H1 (cell line): ENCODE measurements at regions not wholly inside any gene's neighbourhood (a gene's known extent, or its start where the extent isn't known, plus 50 kb on each side); places are given as distances from the start of the nearest gene placed in this dataset.

Experiments used
- CEBPB ChIP-seq: IDR thresholded peaks from 2 replicates; pipeline ENCODE4 v1.6.1; 2012; ENCODE audit warnings: low read depth, low read length
- CTCF ChIP-seq, 3 experiments: IDR thresholded peaks; 1 replicate in 2 of 3; 2 replicates in 1 of 3; pipeline versions ENCODE4 v1.5.1 to v1.6.1; 2011; ENCODE audit warnings: low read length in 3 of 3, mild to moderate bottlenecking in 3 of 3, inconsistent platforms in 2 of 3, low read depth in 1 of 3, moderate library complexity in 1 of 3; ENCODE audit not compliant: insufficient read depth in 1 of 3; ENCODE audit errors: control extremely low read depth in 1 of 3
- MAX ChIP-seq: IDR thresholded peaks from 2 replicates; pipeline ENCODE4 v1.6.1; 2012; ENCODE audit warnings: inconsistent platforms
- POLR2A ChIP-seq, 2 experiments: IDR thresholded peaks; 1 replicate in 1 of 2; 2 replicates in 1 of 2; pipeline ENCODE4 v1.6.1; 2011; ENCODE audit warnings: low read depth in 2 of 2, low read length in 2 of 2, mild to moderate bottlenecking in 2 of 2; ENCODE audit errors: control extremely low read depth in 1 of 2
- SP2 ChIP-seq: IDR thresholded peaks from 2 replicates; pipeline ENCODE4 v1.6.1; 2012; ENCODE audit warnings: mild to moderate bottlenecking, low read length, inconsistent platforms

- no peak for TF ChIP-seq CTCF (IDR thresholded peaks at IDR 0.05; ENCODE audit: control extremely low read depth in 1 of 3, insufficient read depth in 1 of 3, low read depth in 1 of 3, low read length in 3 of 3)
- no peak for TF ChIP-seq SP2
- no peak for TF ChIP-seq POLR2A (IDR thresholded peaks at IDR 0.05; ENCODE audit: control extremely low read depth in 1 of 2, low read depth in 2 of 2, low read length in 2 of 2)
- no peak for TF ChIP-seq CEBPB
- TF ChIP-seq MAX, result no peak
These were observed 1185.0 kb upstream of the CITED2 start (continued) for GRCh38 chr6:140559458-140559857.
